ENCODE measurements at regions not wholly inside any gene's neighbourhood (a gene's known extent, or its start where the extent isn't known, plus 50 kb on each side); places are given as distances from the start of the nearest gene placed in this dataset.

DNA sequence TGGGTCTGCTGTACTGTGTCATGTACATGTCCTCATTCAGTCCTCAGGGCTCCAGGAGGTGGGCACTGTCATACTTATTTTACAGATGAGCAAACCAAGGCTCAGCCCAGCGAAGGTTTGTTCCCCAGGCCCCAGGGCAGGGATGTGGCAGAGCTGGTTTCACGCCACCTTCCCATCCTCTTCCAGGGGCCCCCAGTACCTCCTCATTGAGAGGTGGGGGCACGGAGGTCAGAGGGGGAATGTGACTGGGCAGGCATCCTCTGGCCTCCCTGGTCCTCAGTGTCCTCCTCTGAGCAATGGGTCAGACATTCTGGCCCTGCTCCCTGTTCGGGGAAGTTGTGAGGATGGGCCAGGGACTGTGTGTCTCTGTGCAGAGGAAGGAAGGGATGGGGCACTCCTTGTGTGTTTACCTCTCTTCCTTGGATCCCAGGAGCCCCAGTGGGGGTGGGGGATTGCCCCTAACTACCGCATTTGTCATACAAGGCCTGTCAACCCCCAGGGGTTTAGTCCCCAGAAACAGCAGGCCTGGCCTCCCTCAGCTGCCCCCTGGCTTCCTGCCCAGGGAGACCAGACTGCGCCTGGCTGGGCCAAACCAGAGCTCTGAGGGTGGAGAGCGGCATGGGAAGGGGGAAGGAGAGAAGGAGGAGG lies 65.9 kb upstream of the LCTL start:
- intact Hi-C loops (cut with micrococcal nuclease), result no loop called here
- Histone ChIP-seq H3K4me2 (ENCODE audit: low read length) (no peak overlapping the region), H3K4me3 (ENCODE audit: low read length) (no peak overlapping the region), H4K20me1 (ENCODE audit: low read length) (no peaks in the 10 kb centered on the region), H3K36me3 (ENCODE audit: low read depth, low read length) (no peaks in the 10 kb centered on the region), H3K27me3 (ENCODE audit: low read length) (no peaks in the 10 kb centered on the region), H3K4me1 (ENCODE audit: insufficient read depth, low read length) (no peaks in the 10 kb centered on the region), H2AFZ (ENCODE audit: low read length) (no peak overlapping the region), H3K9me2 (replicated peaks; ENCODE audit: low read length) (no peaks in the 10 kb centered on the region), H3K9ac (ENCODE audit: low read length) (no peak overlapping the region), H3F3A (ENCODE audit: low read length, unreplicated experiment) (no peaks in the 10 kb centered on the region), H3K27ac (ENCODE audit: low read length) (no peak overlapping the region), H3K9me3 (ENCODE audit: low read length) (no peaks in the 10 kb centered on the region), H3K79me2 (ENCODE audit: low read length) (no peaks in the 10 kb centered on the region)
- DNase-seq (no peak), ATAC-seq (no peak)
- ChIA-PET POLR2A (ENCODE audit: unreplicated experiment) (no interaction called here), CTCF (no interaction called here)
- no peak for TF ChIP-seq EZH2 (IDR thresholded peaks at IDR 0.05; ENCODE audit: low read length, unreplicated experiment)
- TF ChIP-seq, protein P1, sequence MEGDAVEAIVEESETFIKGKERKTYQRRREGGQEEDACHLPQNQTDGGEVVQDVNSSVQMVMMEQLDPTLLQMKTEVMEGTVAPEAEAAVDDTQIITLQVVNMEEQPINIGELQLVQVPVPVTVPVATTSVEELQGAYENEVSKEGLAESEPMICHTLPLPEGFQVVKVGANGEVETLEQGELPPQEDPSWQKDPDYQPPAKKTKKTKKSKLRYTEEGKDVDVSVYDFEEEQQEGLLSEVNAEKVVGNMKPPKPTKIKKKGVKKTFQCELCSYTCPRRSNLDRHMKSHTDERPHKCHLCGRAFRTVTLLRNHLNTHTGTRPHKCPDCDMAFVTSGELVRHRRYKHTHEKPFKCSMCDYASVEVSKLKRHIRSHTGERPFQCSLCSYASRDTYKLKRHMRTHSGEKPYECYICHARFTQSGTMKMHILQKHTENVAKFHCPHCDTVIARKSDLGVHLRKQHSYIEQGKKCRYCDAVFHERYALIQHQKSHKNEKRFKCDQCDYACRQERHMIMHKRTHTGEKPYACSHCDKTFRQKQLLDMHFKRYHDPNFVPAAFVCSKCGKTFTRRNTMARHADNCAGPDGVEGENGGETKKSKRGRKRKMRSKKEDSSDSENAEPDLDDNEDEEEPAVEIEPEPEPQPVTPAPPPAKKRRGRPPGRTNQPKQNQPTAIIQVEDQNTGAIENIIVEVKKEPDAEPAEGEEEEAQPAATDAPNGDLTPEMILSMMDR (conservative IDR thresholded peaks at IDR 0.05; ENCODE audit: low read depth, low read length), result no peak
- TF ChIP-seq EZH2phosphoT487 (IDR thresholded peaks at IDR 0.05; ENCODE audit: borderline replicate concordance, low read length), result no peak
- BruUV-seq (replicated peaks), result no TSS peak

- no peaks in the 10 kb centered on the region for H3F3A ChIP-seq (ENCODE audit: low read length, unreplicated experiment)
- no peak overlapping the region for H3K4me2 ChIP-seq (ENCODE audit: low read length)
- intact Hi-C loops (cut with micrococcal nuclease), result no loop called here
- H3K9me2 ChIP-seq (replicated peaks; ENCODE audit: low read length), result no peaks in the 10 kb centered on the region
- TF ChIP-seq, protein P1 (conservative IDR thresholded peaks at IDR 0.05; ENCODE audit: low read depth, low read length), result no peak
- TF ChIP-seq EZH2 (IDR thresholded peaks at IDR 0.05; ENCODE audit: low read length, unreplicated experiment) (no peak), EZH2phosphoT487 (IDR thresholded peaks at IDR 0.05; ENCODE audit: borderline replicate concordance, low read length) (no peak)
- H3K36me3 ChIP-seq (ENCODE audit: low read depth, low read length), result no peaks in the 10 kb centered on the region
- H3K9ac ChIP-seq (ENCODE audit: low read length), result no peak overlapping the region
- H2AFZ ChIP-seq (ENCODE audit: low read length), result no peak overlapping the region
- H3K4me3 ChIP-seq (ENCODE audit: low read length), result no peak overlapping the region
- no peaks in the 10 kb centered on the region for H3K27me3 ChIP-seq (ENCODE audit: low read length)
- H3K27ac ChIP-seq (ENCODE audit: low read length), result no peak overlapping the region
- no peaks in the 10 kb centered on the region for H3K4me1 ChIP-seq (ENCODE audit: insufficient read depth, low read length)
- ChIA-PET POLR2A (ENCODE audit: unreplicated experiment) (no interaction called here), CTCF (no interaction called here)
- ATAC-seq (no peak), DNase-seq (no peak)
- no peaks in the 10 kb centered on the region for H4K20me1 ChIP-seq (ENCODE audit: low read length)
- H3K79me2 ChIP-seq (ENCODE audit: low read length), result no peaks in the 10 kb centered on the region
- no TSS peak for BruUV-seq (replicated peaks)
- H3K9me3 ChIP-seq (ENCODE audit: low read length), result no peaks in the 10 kb centered on the region
These were observed 67.5 kb upstream of the LCTL start for GRCh38 chr15:66633041-66633937.

GRCh38 chr15:66633938-66634250 lies 68.1 kb upstream of the LCTL start:
- TF ChIP-seq EZH2phosphoT487 (IDR thresholded peaks at IDR 0.05; ENCODE audit: borderline replicate concordance, low read length) (no peak), EZH2 (IDR thresholded peaks at IDR 0.05; ENCODE audit: low read length, unreplicated experiment) (no peak)
- TF ChIP-seq, protein P1 (conservative IDR thresholded peaks at IDR 0.05; ENCODE audit: low read depth, low read length), result no peak
- Histone ChIP-seq H4K20me1 (ENCODE audit: low read length) (no peaks in the 10 kb centered on the region), H3K4me3 (ENCODE audit: low read length) (no peak overlapping the region), H3K79me2 (ENCODE audit: low read length) (no peaks in the 10 kb centered on the region), H3K27ac (ENCODE audit: low read length) (no peak overlapping the region), H3K36me3 (ENCODE audit: low read depth, low read length) (no peaks in the 10 kb centered on the region), H3K9me3 (ENCODE audit: low read length) (no peaks in the 10 kb centered on the region), H3F3A (ENCODE audit: low read length, unreplicated experiment) (no peaks in the 10 kb centered on the region), H3K27me3 (ENCODE audit: low read length) (no peaks in the 10 kb centered on the region), H2AFZ (ENCODE audit: low read length) (no peak overlapping the region), H3K4me2 (ENCODE audit: low read length) (no peak overlapping the region), H3K9me2 (replicated peaks; ENCODE audit: low read length) (no peaks in the 10 kb centered on the region), H3K4me1 (ENCODE audit: insufficient read depth, low read length) (no peaks in the 10 kb centered on the region), H3K9ac (ENCODE audit: low read length) (no peak overlapping the region)
- ChIA-PET CTCF (no interaction called here), POLR2A (ENCODE audit: unreplicated experiment) (no interaction called here)
- ATAC-seq (no peak), DNase-seq (no peak)
- intact Hi-C loops (cut with micrococcal nuclease), result no loop called here
- BruUV-seq (replicated peaks), result no TSS peak
